Colonic mucosa (tissue), 4 donors: ENCODE measurements at regions not wholly inside any gene's neighbourhood (a gene's known extent, or its start where the extent isn't known, plus 50 kb on each side); places are given as distances from the start of the nearest gene placed in this dataset.
A peak's percentile ranks its signal among the peaks of the same experiment; 100 is the strongest.
"Not testable (repeated sequence)": the region's sequence is repeated elsewhere in the genome, so short reads cannot be mapped to it uniquely, and the experiment has no call there.

Experiments used
- DNase-seq: peaks from one replicate; pipeline ENCODE4 v3.0.0-alpha.2; 2020
- H3K27ac ChIP-seq: fragments of 200-600 bp; one replicate; pipeline ENCODE4 v1.8.0; 2021
- H3K27me3 ChIP-seq: fragments of 200-600 bp; one replicate; pipeline ENCODE4 v1.8.0; 2021
- H3K36me3 ChIP-seq: fragments of 200-600 bp; one replicate; pipeline ENCODE4 v1.8.0; 2021
- H3K4me1 ChIP-seq: fragments of 200-600 bp; one replicate; pipeline ENCODE4 v1.8.0; 2021; ENCODE audit warnings: mild to moderate bottlenecking
- H3K4me3 ChIP-seq: fragments of 200-600 bp; one replicate; pipeline ENCODE4 v1.8.0; 2021
- H3K9ac ChIP-seq, 2 donors: one replicate each; pipeline ENCODE4 v1.7.0; 2013; ENCODE audit warnings: control low read depth in 2 of 2, low read depth in 2 of 2, low read length in 2 of 2
- H3K9me3 ChIP-seq: fragments of 200-600 bp; one replicate; pipeline ENCODE4 v1.8.0; 2021
- intact Hi-C: fragments of 100-400 bp; cut with DNase I; formaldehyde crosslinking; loops from one replicate; pipeline ENCODE4 v1.14.1; 2022
- TF ChIP-seq, protein P1 (sequence below): fragments of 200-600 bp; IDR thresholded peaks from one replicate; pipeline ENCODE4 v1.8.0; 2022; ENCODE audit warnings: antibody characterized with exemption, mild to moderate bottlenecking
- donor health status: healthy.
- donor health status: DM: no; HTN: no; CAD: no.
- donor health status: DM: no; HTN: no; CAD: no.

DNA sequence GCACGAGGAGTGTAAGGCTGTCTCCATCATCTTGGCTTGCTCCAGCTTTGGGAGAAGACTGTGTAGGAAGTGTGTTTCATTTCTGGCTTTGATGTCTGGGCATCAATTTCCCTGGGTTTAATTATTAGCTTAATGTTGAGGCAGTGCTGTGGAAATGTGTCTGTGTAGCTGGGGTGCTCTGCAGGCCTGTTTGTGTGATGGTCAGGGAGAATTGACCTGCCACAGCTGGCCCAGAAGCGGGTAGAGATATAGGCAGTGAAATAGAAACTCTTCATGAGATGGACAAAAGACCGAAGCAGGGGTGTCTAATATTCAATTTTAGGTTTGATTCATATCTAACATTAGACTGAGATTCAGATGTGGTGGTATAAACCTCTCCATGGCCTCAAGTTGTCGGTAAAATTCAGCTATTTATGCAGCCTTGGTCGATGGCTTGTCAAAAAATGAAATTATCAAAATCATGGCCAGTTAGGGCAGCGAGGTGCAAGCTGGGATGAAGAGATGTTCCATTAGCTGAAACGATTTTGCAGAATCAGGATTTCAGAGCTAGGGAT, 95.3 kb upstream of the SNX9 start:
- TF ChIP-seq, protein P1, sequence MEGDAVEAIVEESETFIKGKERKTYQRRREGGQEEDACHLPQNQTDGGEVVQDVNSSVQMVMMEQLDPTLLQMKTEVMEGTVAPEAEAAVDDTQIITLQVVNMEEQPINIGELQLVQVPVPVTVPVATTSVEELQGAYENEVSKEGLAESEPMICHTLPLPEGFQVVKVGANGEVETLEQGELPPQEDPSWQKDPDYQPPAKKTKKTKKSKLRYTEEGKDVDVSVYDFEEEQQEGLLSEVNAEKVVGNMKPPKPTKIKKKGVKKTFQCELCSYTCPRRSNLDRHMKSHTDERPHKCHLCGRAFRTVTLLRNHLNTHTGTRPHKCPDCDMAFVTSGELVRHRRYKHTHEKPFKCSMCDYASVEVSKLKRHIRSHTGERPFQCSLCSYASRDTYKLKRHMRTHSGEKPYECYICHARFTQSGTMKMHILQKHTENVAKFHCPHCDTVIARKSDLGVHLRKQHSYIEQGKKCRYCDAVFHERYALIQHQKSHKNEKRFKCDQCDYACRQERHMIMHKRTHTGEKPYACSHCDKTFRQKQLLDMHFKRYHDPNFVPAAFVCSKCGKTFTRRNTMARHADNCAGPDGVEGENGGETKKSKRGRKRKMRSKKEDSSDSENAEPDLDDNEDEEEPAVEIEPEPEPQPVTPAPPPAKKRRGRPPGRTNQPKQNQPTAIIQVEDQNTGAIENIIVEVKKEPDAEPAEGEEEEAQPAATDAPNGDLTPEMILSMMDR = no peak
- Histone ChIP-seq H3K4me3 (no peak overlapping the region), H3K36me3 (no peaks in the 10 kb centered on the region), H3K9ac (no peak overlapping the region), H3K4me1 (no peaks in the 10 kb centered on the region), H3K27ac (no peak overlapping the region), H3K27me3 (no peaks in the 10 kb centered on the region), H3K9me3 (no peaks in the 10 kb centered on the region)
- no peak for DNase-seq
- intact Hi-C loops = no loop called here

DNA sequence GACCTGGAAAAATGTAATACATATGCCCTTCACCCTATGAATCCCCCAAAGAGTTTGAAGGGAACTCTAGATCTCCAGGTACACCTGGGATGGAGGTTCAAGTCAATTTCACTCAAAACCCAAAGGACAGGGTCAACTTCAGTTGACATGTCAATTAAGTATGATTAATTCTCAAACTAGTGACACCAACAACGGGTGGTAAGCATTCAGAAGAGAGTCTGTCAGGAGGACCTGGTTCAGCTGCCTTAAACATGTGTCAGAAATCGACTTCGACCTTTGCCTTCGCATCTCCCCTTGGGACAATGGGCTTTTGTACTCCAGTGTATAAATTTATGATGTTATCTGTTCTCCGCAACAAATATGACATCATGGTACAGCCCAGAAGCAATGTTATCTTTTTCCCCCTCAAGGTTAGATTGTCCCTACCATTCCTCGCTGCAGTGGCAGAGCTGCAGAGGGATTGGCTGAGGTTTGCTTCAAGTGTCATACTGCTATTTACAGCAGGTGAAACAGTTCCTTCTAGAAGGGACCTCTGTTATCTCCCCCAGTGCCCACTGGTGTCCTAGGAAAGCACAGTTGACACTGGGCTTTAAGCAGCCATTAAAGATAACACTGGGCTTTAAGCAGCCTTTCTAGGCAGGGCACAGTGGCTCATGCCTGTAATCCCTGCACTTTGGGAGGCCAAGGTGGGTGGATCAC, 94.7 kb upstream of the SNX9 start:
- no peaks in the 10 kb centered on the region for H3K36me3 ChIP-seq
- TF ChIP-seq, protein P1 = no peak
- H3K27ac ChIP-seq = no peak overlapping the region
- no peak overlapping the region for H3K4me3 ChIP-seq
- no peaks in the 10 kb centered on the region for H3K9me3 ChIP-seq
- DNase-seq = peak; percentile 43
- H3K27me3 ChIP-seq = no peaks in the 10 kb centered on the region
- H3K4me1 ChIP-seq = no peaks in the 10 kb centered on the region
- H3K9ac ChIP-seq = no peak overlapping the region
- intact Hi-C loops = no loop called here

DNA sequence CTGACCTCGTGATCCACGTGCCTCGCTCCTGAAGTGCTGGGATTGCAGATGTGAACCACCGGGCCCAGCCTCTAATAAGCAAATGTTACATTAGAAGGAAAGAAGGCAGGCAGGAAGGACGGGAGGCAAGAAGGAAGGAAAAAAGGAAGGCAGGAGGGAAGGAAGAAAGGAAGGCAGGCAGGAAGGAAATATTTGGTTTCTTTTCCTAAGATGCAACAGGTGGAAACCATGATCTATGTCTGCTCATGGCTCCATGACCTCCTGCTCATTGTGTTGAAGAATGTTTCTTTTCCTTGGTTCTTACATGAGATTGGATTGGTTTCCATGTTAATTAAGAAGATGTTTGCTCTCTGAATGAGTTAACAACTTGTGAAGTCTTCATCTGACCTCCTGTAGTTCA, 91.8 kb upstream of the SNX9 start:
- no peaks in the 10 kb centered on the region for H3K27me3 ChIP-seq
- no peak overlapping the region for H3K27ac ChIP-seq
- no peaks in the 10 kb centered on the region for H3K9me3 ChIP-seq
- no peak overlapping the region for H3K4me3 ChIP-seq
- TF ChIP-seq, protein P1 = no peak
- DNase-seq = no peak
- no peaks in the 10 kb centered on the region for H3K4me1 ChIP-seq
- H3K36me3 ChIP-seq = no peaks in the 10 kb centered on the region
- intact Hi-C loops = no loop called here
- no peak overlapping the region for H3K9ac ChIP-seq

DNA sequence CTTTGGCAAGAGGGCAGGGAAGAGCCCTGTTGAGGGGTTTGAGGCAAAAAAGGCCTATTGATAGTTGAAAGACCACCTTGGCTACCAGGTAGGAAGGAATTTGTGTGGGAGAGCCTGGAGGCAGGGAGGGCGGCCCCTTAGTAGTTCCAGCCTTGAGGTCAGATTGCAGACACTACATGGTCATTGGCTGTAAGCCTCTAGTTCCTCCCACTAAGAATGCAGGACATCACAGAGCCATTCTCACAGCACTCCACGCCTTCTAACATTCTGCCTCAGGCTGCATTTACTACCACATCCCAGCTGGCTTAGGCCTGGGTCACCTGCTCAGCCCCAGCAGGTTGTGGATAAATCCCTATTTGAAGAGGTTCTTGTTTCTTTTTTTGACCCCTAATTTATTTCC, 91.0 kb upstream of the SNX9 start:
- TF ChIP-seq, protein P1 = no peak
- no peaks in the 10 kb centered on the region for H3K36me3 ChIP-seq
- no peaks in the 10 kb centered on the region for H3K27me3 ChIP-seq
- H3K4me3 ChIP-seq = no peak overlapping the region
- H3K9ac ChIP-seq = no peak overlapping the region
- no peaks in the 10 kb centered on the region for H3K9me3 ChIP-seq
- no peak for DNase-seq
- no peak overlapping the region for H3K27ac ChIP-seq
- intact Hi-C loops = no loop called here
- no peaks in the 10 kb centered on the region for H3K4me1 ChIP-seq

DNA sequence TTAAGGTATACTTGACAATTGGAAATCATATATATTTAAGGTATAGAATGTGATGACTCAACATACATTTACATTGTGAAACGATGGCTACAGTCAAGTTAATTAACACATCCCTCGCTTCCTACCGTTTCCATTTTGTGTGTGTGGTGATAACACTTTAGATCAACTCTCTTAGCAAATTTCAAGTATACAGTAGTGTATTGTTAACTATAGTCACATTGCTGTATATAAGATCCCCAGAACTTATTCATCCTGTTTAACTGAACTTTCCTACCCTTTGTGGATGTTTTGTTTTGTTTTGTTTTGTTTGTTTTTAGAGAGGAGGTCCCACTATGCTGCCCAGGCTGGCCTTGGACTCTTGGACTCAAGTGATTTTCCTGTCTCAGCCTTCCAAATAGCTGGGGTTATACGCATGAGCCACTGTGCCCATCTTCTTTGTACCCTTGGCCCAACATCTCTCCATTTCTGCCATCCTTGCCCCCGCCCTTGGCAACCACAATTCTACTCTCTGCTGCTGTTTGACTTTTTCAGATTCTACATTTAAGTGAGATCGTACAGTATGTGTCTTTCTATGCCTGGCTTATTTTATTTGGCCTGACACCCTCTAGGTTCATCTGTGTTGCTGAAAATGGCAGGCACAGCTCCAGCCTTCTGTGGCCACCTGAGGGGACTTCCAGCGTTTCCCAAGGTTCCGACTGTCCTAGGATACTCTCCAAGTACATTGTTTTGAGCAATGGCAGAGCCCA, 90.5 kb upstream of the SNX9 start:
- intact Hi-C loops = no loop called here

DNA sequence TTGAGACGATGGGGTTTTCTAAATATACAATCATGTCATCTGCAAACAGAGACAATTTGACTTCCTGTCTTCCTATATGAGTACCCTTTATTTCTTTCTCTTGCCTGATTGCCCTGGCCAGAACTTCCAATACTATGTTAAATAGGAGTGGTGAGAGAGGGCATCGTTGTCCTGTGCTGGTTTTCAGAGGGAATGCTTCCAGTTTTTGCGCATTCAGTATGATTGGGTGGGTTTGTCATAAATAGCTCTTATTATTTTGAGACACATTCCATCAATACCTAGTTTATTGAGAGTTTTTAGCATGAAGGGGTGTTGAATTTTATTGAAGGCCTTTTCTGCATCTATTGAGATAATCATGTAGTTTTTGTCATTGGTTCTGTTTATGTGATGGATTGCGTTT, 86.5 kb upstream of the SNX9 start:
- H3K4me3 ChIP-seq, H3K36me3 ChIP-seq, H3K27ac ChIP-seq, H3K4me1 ChIP-seq, intact Hi-C loops, H3K9ac ChIP-seq, H3K27me3 ChIP-seq, DNase-seq, H3K9me3 ChIP-seq: not testable (repeated sequence)

More for the DNA sequence above, 90.5 kb upstream of the SNX9 start:
- DNase-seq = no peak
- Histone ChIP-seq H3K27ac (no peak overlapping the region), H3K36me3 (no peaks in the 10 kb centered on the region), H3K9ac (no peak overlapping the region), H3K9me3 (no peaks in the 10 kb centered on the region), H3K4me3 (no peak overlapping the region), H3K27me3 (no peaks in the 10 kb centered on the region), H3K4me1 (no peaks in the 10 kb centered on the region)
- TF ChIP-seq, protein P1 = no peak
